ENCODE measurements at regions not wholly inside any gene's neighbourhood (a gene's known extent, or its start where the extent isn't known, plus 50 kb on each side); places are given as distances from the start of the nearest gene placed in this dataset.

DNA sequence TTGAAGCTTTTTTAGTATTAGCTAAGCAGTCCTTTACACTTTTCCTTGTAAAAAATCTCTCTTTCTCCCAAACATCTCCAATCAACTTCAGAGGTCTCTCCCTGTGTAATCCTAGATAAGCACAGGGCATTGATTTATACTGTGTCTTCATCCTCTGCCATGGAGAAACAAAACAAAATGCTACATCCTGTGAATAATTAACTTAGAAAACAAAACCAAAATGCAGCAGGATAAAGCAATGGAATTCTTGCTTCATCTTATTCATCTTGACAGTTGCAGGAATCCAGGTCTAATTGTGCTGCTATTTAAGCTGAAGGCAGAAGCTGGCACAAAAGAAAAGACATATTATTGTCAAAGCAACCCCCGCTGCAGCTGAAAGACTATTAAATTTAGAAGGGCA lies 641.5 kb upstream of the SORCS1 start:
- no peaks in the 10 kb centered on the region for H3K9me3 ChIP-seq
- no peaks in the 10 kb centered on the region for H3K27me3 ChIP-seq (replicated peaks; ENCODE audit: control insufficient read depth, insufficient read depth, low read length)
- TF ChIP-seq, protein P1, sequence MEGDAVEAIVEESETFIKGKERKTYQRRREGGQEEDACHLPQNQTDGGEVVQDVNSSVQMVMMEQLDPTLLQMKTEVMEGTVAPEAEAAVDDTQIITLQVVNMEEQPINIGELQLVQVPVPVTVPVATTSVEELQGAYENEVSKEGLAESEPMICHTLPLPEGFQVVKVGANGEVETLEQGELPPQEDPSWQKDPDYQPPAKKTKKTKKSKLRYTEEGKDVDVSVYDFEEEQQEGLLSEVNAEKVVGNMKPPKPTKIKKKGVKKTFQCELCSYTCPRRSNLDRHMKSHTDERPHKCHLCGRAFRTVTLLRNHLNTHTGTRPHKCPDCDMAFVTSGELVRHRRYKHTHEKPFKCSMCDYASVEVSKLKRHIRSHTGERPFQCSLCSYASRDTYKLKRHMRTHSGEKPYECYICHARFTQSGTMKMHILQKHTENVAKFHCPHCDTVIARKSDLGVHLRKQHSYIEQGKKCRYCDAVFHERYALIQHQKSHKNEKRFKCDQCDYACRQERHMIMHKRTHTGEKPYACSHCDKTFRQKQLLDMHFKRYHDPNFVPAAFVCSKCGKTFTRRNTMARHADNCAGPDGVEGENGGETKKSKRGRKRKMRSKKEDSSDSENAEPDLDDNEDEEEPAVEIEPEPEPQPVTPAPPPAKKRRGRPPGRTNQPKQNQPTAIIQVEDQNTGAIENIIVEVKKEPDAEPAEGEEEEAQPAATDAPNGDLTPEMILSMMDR (IDR thresholded peaks at IDR 0.05; ENCODE audit: insufficient read depth in 1 of 2, low read depth in 1 of 2, low read length in 1 of 2, severe bottlenecking in 1 of 2, unreplicated experiment in 1 of 2) = no peak
- Mint-ChIP-seq H3K9me3 (ENCODE audit: unreplicated experiment) (no peaks in the 10 kb centered on the region), H3K27ac (ENCODE audit: unreplicated experiment) (no peak overlapping the region), H3K27me3 (ENCODE audit: insufficient read depth, unreplicated experiment) (no peaks in the 10 kb centered on the region), H3K36me3 (ENCODE audit: insufficient read depth, unreplicated experiment) (no peaks in the 10 kb centered on the region), H3K4me3 (ENCODE audit: unreplicated experiment) (no peak overlapping the region), H3K4me1 (ENCODE audit: low read depth, unreplicated experiment) (no peaks in the 10 kb centered on the region)
- intact Hi-C loops (cut with micrococcal nuclease; ENCODE audit: unreplicated experiment) = no loop called here
- CTCF ChIA-PET = no interaction called here
- H3K4me1 ChIP-seq = no peaks in the 10 kb centered on the region
- no peak for DNase-seq
- no TSS peak for BruUV-seq (replicated peaks)
- H3K36me3 ChIP-seq (ENCODE audit: control insufficient read depth, insufficient read depth, low read length) = no peaks in the 10 kb centered on the region
- H3K4me3 ChIP-seq (ENCODE audit: low read depth, low read length) = no peak overlapping the region
- POLR2A ChIA-PET = no interaction called here

DNA sequence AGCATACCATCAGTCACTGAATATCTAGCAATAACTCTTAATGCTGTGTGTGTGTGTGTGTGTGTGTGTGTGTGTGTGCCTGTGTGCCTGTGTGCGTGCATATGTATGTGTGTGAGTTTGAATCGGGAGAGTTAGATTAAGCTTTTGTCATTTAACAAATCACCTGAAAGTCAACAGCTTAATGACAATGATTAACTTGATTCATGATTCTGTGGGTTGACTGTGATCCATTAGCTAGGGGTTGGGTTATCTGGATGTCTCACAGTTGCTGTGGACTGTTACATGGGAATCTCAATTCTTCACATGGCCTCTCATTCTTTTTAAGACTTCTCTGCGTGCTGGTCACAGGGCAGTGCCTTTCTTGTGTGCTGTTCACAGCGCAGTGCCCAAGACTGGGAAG lies 639.0 kb upstream of the SORCS1 start:
- H3K9me3 Mint-ChIP-seq (ENCODE audit: unreplicated experiment) = no peaks in the 10 kb centered on the region
- ChIA-PET CTCF (no interaction called here), POLR2A (no interaction called here)
- no peaks in the 10 kb centered on the region for H3K4me1 Mint-ChIP-seq (ENCODE audit: low read depth, unreplicated experiment)
- no peak for DNase-seq
- H3K36me3 Mint-ChIP-seq (ENCODE audit: insufficient read depth, unreplicated experiment) = no peaks in the 10 kb centered on the region
- BruUV-seq (replicated peaks) = no TSS peak
- H3K4me1 ChIP-seq = no peaks in the 10 kb centered on the region
- no peaks in the 10 kb centered on the region for H3K9me3 ChIP-seq
- TF ChIP-seq, protein P1 (IDR thresholded peaks at IDR 0.05; ENCODE audit: insufficient read depth in 1 of 2, low read depth in 1 of 2, low read length in 1 of 2, severe bottlenecking in 1 of 2, unreplicated experiment in 1 of 2) = no peak
- H3K27me3 Mint-ChIP-seq (ENCODE audit: insufficient read depth, unreplicated experiment) = no peaks in the 10 kb centered on the region
- H3K27ac Mint-ChIP-seq (ENCODE audit: unreplicated experiment) = no peak overlapping the region
- H3K4me3 Mint-ChIP-seq (ENCODE audit: unreplicated experiment) = no peak overlapping the region
- no peaks in the 10 kb centered on the region for H3K27me3 ChIP-seq (replicated peaks; ENCODE audit: control insufficient read depth, insufficient read depth, low read length)
- H3K4me3 ChIP-seq (ENCODE audit: low read depth, low read length) = no peak overlapping the region
- intact Hi-C loops (cut with micrococcal nuclease; ENCODE audit: unreplicated experiment) = no loop called here
- no peaks in the 10 kb centered on the region for H3K36me3 ChIP-seq (ENCODE audit: control insufficient read depth, insufficient read depth, low read length)

DNA sequence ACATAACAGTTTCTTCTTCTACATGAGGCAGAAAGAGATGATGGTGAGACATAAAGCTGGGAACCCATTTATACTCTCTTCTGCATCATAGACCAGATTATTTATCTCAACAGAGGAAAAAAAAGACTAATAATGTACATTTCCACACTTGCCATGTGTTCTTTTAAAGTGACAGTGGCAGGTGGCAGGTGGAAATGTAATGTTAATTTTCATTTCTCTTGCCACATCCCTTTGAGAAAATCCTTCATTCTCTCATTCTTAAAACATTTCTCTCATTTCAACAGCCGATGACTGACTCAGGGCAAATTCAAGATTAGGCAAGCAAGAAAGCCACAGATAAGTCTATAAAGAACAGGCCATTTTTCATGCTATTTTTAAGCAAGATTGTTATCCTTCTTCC lies 635.6 kb upstream of the SORCS1 start:
- H3K27me3 ChIP-seq (replicated peaks; ENCODE audit: control insufficient read depth, insufficient read depth, low read length) = no peaks in the 10 kb centered on the region
- H3K4me1 Mint-ChIP-seq (ENCODE audit: low read depth, unreplicated experiment) = no peaks in the 10 kb centered on the region
- no peaks in the 10 kb centered on the region for H3K36me3 ChIP-seq (ENCODE audit: control insufficient read depth, insufficient read depth, low read length)
- TF ChIP-seq, protein P1 (IDR thresholded peaks at IDR 0.05; ENCODE audit: insufficient read depth in 1 of 2, low read depth in 1 of 2, low read length in 1 of 2, severe bottlenecking in 1 of 2, unreplicated experiment in 1 of 2) = no peak
- no peaks in the 10 kb centered on the region for H3K4me1 ChIP-seq
- H3K9me3 ChIP-seq = no peaks in the 10 kb centered on the region
- no TSS peak for BruUV-seq (replicated peaks)
- H3K27ac Mint-ChIP-seq (ENCODE audit: unreplicated experiment) = no peak overlapping the region
- DNase-seq = no peak
- intact Hi-C loops (cut with micrococcal nuclease; ENCODE audit: unreplicated experiment) = no loop called here
- H3K4me3 Mint-ChIP-seq (ENCODE audit: unreplicated experiment) = no peak overlapping the region
- ChIA-PET POLR2A (interaction anchor here (0.7 kb wide), 1 partner anchor 12 kb away, joined by 5 read pairs; no protein-coding TSS in a partner anchor), CTCF (no interaction called here)
- no peaks in the 10 kb centered on the region for H3K9me3 Mint-ChIP-seq (ENCODE audit: unreplicated experiment)
- no peaks in the 10 kb centered on the region for H3K36me3 Mint-ChIP-seq (ENCODE audit: insufficient read depth, unreplicated experiment)
- H3K27me3 Mint-ChIP-seq (ENCODE audit: insufficient read depth, unreplicated experiment) = no peaks in the 10 kb centered on the region
- H3K4me3 ChIP-seq (ENCODE audit: low read depth, low read length) = no peak overlapping the region
